GM21786 (cell line): ENCODE measurements at regions not wholly inside any gene's neighbourhood (a gene's known extent, or its start where the extent isn't known, plus 50 kb on each side); places are given as distances from the start of the nearest gene placed in this dataset.
"Not testable (repeated sequence)": the region's sequence is repeated elsewhere in the genome, so short reads cannot be mapped to it uniquely, and the experiment has no call there.

Experiments
- ATAC-seq: cut with Tn5 transposase; IDR thresholded peaks from one replicate; pipeline ENCODE4 v1.9.1; 2021; ENCODE audit not compliant: unreplicated experiment

GRCh38 chr4:132344924-132345828 lies 803.9 kb upstream of the PCDH10 start:
- no peak for ATAC-seq

- ATAC-seq, result no peak
These were observed 803.1 kb upstream of the PCDH10 start for GRCh38 chr4:132346016-132346415.

DNA sequence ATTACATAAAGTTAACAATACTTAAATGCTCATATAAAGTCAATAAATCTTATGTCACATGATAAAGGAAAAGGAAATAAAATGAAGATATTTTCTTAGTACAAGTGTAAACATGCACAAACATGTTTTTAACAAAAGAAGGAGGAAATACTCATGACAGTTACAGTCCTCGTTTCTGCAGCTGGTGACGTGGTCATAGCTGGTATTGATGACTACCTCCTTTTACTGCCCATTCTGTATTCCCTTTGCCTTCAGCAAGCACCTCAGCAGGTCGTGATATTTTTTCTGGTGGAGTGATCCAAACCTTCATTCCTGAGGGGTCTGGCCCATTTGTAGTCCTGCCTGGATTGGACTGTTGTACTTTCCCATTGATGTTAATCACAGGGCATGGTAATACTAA lies 797.5 kb upstream of the PCDH10 start:
- ATAC-seq, result not testable (repeated sequence)

- no peak for ATAC-seq
These were observed 766.9 kb upstream of the PCDH10 start for GRCh38 chr4:132382243-132382642.

GRCh38 chr4:132383571-132384199 lies 765.4 kb upstream of the PCDH10 start:
- ATAC-seq, result no peak

DNA sequence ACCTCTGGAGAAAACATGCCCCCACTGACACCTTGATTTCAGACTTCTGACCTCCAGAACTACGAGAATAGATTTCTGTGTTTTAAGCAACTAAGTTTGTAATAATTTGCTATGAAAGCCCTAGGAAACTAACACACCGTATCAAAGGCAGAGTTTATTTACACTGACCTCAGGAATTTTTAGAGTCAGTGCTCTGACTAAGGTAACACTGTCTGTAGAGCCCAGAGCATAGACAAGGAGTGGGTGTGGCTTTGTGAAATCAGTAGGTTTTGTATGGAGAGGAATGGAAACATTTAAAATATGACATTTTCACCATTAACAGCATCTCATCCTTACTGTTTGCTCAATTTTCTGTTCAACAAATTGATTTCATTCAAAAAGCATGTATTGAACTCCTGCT lies 764.4 kb upstream of the PCDH10 start:
- no peak for ATAC-seq

- ATAC-seq, result no peak
These were observed 763.0 kb upstream of the PCDH10 start for GRCh38 chr4:132386130-132386529.

- no peak for ATAC-seq
These were observed 762.0 kb upstream of the PCDH10 start for GRCh38 chr4:132387060-132387459.

GRCh38 chr4:132395561-132395960 lies 753.5 kb upstream of the PCDH10 start:
- no peak for ATAC-seq

GRCh38 chr4:132396636-132397035 lies 752.5 kb upstream of the PCDH10 start:
- ATAC-seq, result no peak

- ATAC-seq, result no peak
These were observed 731.9 kb upstream of the PCDH10 start for GRCh38 chr4:132417220-132417619.

DNA sequence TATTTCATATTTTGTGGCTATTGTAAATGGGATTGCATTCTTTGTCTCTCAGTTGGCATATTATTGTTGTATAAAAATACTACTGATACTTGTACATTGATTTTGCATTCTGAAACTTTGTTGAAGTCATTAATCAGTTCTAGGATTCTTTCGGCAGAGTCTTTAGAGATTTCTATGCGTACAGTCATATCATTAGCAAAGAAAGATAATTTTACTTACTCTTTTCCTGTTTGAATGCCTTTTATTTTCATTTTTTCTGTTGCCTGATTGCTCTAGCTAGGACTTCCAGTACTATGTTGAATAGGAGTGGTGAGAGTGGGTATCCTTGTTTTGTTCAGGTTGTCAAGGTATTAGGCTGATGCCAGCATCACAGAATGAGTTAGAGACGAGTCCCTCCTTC lies 722.0 kb upstream of the PCDH10 start:
- ATAC-seq, result no peak

GRCh38 chr4:132437117-132437516 lies 712.0 kb upstream of the PCDH10 start:
- ATAC-seq, result no peak

- ATAC-seq, result no peak
These were observed 703.7 kb upstream of the PCDH10 start for GRCh38 chr4:132445386-132445785.

DNA sequence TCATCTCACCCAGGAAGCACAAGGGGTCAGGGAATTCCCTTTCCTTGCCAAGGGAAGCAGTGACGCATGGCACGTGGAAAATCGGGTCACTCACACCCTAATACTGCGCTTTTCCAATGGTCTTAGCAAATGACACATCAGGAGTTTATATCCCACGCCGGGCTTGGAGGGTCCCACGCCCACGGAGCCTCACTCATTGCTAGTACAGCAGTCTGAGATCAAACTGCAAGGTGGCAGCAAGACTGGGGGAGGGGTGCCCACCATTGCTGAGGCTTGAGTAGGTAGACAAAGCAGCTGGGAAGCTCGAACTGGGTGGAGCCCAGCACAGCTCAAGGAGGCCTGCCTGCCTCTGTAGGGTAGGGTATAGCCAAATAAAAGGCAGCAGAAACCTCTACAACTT lies 691.1 kb upstream of the PCDH10 start:
- not testable (repeated sequence) for ATAC-seq

DNA sequence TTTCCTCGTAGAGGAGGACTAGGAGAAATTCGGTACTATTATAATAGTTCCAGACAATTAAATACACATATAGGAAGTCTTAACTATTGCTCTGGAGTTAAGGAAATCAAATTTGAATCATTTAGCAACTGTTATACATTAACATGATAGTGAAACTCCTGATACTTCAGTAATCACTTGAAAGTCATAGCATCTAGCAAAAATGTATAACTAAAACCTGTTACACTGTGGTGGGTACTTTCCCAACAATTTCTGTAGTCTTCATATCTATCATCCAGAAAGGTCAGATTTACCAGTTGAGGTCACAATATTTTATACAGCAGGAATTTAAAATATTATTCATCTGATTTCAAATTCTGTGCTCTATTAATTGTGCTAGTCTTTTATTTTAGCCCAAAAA lies 669.6 kb upstream of the PCDH10 start:
- ATAC-seq, result no peak

GRCh38 chr4:132488555-132488954 lies 660.5 kb upstream of the PCDH10 start:
- ATAC-seq, result no peak

GRCh38 chr4:132493476-132493875 lies 655.6 kb upstream of the PCDH10 start:
- no peak for ATAC-seq

GRCh38 chr4:132495267-132495812 lies 653.8 kb upstream of the PCDH10 start:
- not testable (repeated sequence) for ATAC-seq

DNA sequence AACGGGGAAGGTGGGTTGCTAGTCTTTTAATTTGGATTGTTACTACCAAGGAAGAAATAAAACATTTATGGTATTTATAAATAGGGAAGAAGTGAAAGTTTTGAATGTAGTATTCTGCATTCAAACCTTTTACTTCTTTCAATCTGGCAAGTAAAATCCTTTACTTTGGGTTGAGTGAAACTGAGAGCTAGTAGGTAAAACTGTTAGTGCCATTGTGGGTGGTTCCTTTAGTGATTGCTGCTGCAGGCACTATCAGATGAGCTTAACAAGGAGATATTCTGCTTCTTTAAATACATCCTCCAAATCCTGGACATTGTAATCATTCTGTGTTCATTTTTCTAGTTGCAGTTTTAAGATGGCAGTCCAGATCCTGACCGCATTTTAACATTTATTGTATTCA lies 650.9 kb upstream of the PCDH10 start:
- ATAC-seq, result no peak

DNA sequence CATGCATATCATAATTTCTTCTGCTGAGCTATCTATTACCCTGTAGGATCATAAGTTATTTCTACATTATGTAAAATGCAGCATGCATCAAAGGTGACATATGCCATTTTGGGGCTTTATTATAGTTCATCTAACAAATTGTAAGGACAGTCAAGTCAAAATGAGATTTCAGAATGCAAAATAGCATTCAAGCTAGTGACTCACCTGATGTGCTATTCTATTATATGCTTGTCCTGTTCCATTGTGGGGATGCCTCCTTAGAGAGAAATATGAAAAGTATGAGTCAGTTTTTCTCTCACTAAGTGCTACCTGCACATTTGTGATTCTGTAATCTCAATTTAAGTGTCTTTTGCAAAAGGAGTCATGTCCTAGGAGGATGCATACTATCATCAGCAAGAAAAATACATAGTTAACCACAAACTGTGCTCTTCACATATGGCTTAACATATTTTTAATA lies 647.0 kb upstream of the PCDH10 start:
- ATAC-seq, result peak; percentile 58

DNA sequence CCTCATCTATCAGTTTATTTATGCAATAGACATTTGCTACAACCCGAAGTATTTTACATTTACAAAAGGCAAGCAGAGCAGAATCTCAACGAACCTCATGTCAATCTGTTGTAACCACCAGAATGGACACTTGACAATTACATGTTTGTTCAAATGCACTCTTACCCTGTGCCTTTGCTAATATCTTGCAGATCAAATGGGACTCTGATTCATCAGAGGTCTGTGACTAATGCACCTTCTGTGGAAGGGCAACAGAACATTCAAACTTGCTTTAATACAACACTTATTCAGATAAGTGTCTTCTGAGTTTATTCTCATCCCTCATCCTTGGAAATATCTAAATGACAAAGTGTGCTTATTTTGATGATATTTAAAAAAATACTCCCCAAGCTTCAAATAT lies 644.7 kb upstream of the PCDH10 start:
- ATAC-seq, result no peak
